ENCODE measurements at regions not wholly inside any gene's neighbourhood (a gene's known extent, or its start where the extent isn't known, plus 50 kb on each side); places are given as distances from the start of the nearest gene placed in this dataset.

- FAIRE-seq: no peak
- TF ChIP-seq POLR2AphosphoS5 (IDR thresholded peaks at IDR 0.05; ENCODE audit: low read depth, low read length) (no peak), POLR2A (IDR thresholded peaks at IDR 0.05; ENCODE audit: low read depth, low read length) (no peak), TAF1 (IDR thresholded peaks at IDR 0.05; ENCODE audit: borderline replicate concordance, low read depth, low read length) (no peak)
- no peak for DNase-seq (ENCODE audit: insufficient read length)
Observed at GRCh38 chr4:29304595-29304994, 1415.6 kb upstream of the PCDH7 start.

DNA sequence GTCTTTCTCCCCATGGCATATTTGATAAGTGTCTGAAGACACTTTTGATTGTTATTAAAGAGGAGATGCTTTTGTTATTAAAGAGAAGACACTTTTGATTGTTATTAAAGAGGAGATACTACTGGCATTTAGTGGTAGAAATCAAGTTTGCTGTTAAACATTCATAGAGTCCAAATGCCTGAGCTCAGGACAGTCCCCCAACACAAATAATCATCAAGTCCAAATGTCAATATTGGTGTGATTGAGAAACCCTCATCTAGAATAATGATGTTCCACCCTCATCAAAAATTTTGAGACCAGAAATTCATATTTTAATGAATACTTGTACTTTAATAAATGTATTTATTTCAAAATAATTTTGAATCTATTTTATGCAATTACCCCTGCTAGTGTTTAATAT, 1412.9 kb upstream of the PCDH7 start:
- no peak for DNase-seq (ENCODE audit: insufficient read length)
- no peak for TF ChIP-seq TAF1 (IDR thresholded peaks at IDR 0.05; ENCODE audit: borderline replicate concordance, low read depth, low read length)
- no peak for TF ChIP-seq POLR2AphosphoS5 (IDR thresholded peaks at IDR 0.05; ENCODE audit: low read depth, low read length)
- TF ChIP-seq POLR2A (IDR thresholded peaks at IDR 0.05; ENCODE audit: low read depth, low read length): no peak
- FAIRE-seq: no peak

GRCh38 chr4:29307755-29308154, 1412.4 kb upstream of the PCDH7 start:
- FAIRE-seq (no peak), DNase-seq (ENCODE audit: insufficient read length) (no peak)
- TF ChIP-seq POLR2A (IDR thresholded peaks at IDR 0.05; ENCODE audit: low read depth, low read length): no peak
- no peak for TF ChIP-seq POLR2AphosphoS5 (IDR thresholded peaks at IDR 0.05; ENCODE audit: low read depth, low read length)
- TF ChIP-seq TAF1 (IDR thresholded peaks at IDR 0.05; ENCODE audit: borderline replicate concordance, low read depth, low read length): no peak

GRCh38 chr4:29309050-29309449, 1411.1 kb upstream of the PCDH7 start:
- FAIRE-seq (no peak), DNase-seq (ENCODE audit: insufficient read length) (no peak)
- TF ChIP-seq TAF1 (IDR thresholded peaks at IDR 0.05; ENCODE audit: borderline replicate concordance, low read depth, low read length): no peak
- TF ChIP-seq POLR2AphosphoS5 (IDR thresholded peaks at IDR 0.05; ENCODE audit: low read depth, low read length): no peak
- no peak for TF ChIP-seq POLR2A (IDR thresholded peaks at IDR 0.05; ENCODE audit: low read depth, low read length)

DNA sequence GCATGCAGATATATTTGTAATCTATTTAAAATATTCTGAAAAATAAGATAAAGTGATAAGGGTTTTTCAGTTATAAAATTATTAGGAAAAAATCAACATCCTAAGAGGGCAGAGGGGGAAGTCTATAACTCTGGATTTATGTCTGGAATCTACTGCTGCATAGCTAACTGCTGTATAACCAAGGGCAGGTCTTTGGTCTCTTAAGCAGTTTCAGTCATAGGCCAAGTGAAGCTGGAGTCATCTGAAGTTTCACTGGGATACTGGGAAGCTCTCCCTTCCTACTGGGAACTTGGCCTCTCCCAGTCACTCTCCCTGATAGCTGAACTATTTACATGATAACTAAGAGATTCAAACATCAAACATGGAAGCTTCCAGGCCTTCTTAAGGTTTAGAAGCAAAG, 1409.9 kb upstream of the PCDH7 start:
- TF ChIP-seq TAF1 (IDR thresholded peaks at IDR 0.05; ENCODE audit: borderline replicate concordance, low read depth, low read length): no peak
- TF ChIP-seq POLR2AphosphoS5 (IDR thresholded peaks at IDR 0.05; ENCODE audit: low read depth, low read length): no peak
- no peak for TF ChIP-seq POLR2A (IDR thresholded peaks at IDR 0.05; ENCODE audit: low read depth, low read length)
- no peak for DNase-seq (ENCODE audit: insufficient read length)
- FAIRE-seq: no peak

DNA sequence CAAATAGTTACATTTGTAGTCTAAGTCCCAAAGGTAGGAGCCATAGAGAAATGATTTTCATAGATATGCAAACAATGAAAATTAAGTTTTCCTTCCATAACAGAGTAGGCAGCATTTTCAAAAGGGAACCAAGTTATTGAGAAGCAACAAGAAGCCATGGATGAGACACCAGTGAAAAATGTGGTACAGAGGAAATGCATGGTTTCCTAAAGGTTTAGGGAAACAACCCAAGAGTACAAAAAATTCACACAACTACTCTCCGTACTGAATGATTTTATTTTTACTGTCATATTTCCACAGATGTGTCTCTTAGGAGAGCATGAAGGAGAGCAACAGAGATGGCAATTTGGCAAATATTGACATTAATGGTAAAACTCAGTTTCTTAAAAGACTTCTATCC, 1408.9 kb upstream of the PCDH7 start:
- DNase-seq (ENCODE audit: insufficient read length) (no peak), FAIRE-seq (no peak)
- TF ChIP-seq POLR2AphosphoS5 (IDR thresholded peaks at IDR 0.05; ENCODE audit: low read depth, low read length): no peak
- no peak for TF ChIP-seq POLR2A (IDR thresholded peaks at IDR 0.05; ENCODE audit: low read depth, low read length)
- TF ChIP-seq TAF1 (IDR thresholded peaks at IDR 0.05; ENCODE audit: borderline replicate concordance, low read depth, low read length): no peak

- FAIRE-seq (no peak), DNase-seq (ENCODE audit: insufficient read length) (no peak)
- TF ChIP-seq TAF1 (IDR thresholded peaks at IDR 0.05; ENCODE audit: borderline replicate concordance, low read depth, low read length): no peak
- no peak for TF ChIP-seq POLR2AphosphoS5 (IDR thresholded peaks at IDR 0.05; ENCODE audit: low read depth, low read length)
- no peak for TF ChIP-seq POLR2A (IDR thresholded peaks at IDR 0.05; ENCODE audit: low read depth, low read length)
Observed at GRCh38 chr4:29319663-29320340, 1400.4 kb upstream of the PCDH7 start.

DNA sequence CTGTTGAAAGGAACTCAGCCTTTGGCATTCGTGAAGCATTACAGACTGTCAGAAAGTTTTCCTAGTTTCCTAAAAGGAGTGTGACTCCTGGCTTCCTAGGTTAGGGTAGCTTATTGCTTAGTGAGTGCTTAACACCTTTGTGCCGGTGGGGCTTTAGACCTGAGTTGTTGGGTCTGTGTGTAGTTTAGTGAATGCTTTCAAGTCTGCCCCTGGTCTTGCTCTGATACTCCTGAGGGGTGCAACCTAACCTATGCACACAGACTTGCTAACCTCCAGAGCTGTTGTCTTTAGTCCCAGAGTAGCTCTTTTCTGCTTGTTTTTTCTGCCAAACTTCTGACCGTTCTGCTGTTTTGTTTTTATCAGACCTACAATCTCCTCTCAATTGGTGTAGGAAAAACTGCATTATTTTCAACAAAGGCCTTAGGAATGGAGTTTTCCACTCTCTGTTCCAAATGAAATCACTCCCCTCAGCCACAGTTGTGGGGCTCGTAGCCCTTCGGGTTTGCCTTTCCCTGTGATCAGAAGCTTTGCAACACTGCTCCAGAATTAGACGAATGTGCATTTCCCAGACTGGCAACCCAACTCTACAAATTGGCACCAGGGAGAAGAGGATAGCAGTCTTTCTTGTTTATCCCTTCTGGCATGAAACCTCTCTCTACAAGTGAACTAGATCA, 1399.1 kb upstream of the PCDH7 start:
- no peak for DNase-seq (ENCODE audit: insufficient read length)
- TF ChIP-seq POLR2AphosphoS5 (IDR thresholded peaks at IDR 0.05; ENCODE audit: low read depth, low read length): no peak
- TF ChIP-seq TAF1 (IDR thresholded peaks at IDR 0.05; ENCODE audit: borderline replicate concordance, low read depth, low read length): no peak
- no peak for TF ChIP-seq POLR2A (IDR thresholded peaks at IDR 0.05; ENCODE audit: low read depth, low read length)
- no peak for FAIRE-seq

DNA sequence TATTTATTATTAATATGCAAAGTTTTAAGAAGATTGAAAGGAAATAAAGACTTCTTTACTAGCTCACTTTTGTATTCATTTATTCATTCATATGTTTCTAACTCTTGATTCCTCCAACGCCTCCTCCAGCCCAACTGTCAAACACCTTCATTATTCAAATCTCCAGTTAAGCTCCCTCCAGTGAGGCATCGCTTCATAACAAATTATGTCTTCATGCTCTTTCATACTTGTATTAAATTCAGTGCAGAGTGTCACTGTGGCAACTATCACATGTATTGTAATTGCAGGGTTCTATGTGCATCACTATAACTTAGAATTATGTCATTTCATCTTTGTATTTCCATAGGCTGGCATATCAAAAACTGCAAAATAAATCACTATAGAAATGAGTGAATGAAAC, 1394.2 kb upstream of the PCDH7 start:
- TF ChIP-seq POLR2AphosphoS5 (IDR thresholded peaks at IDR 0.05; ENCODE audit: low read depth, low read length) (no peak), POLR2A (IDR thresholded peaks at IDR 0.05; ENCODE audit: low read depth, low read length) (no peak), TAF1 (IDR thresholded peaks at IDR 0.05; ENCODE audit: borderline replicate concordance, low read depth, low read length) (no peak)

GRCh38 chr4:29326816-29327215, 1393.4 kb upstream of the PCDH7 start:
- no peak for DNase-seq (ENCODE audit: insufficient read length)
- FAIRE-seq: no peak
- TF ChIP-seq POLR2AphosphoS5 (IDR thresholded peaks at IDR 0.05; ENCODE audit: low read depth, low read length) (no peak), POLR2A (IDR thresholded peaks at IDR 0.05; ENCODE audit: low read depth, low read length) (no peak), TAF1 (IDR thresholded peaks at IDR 0.05; ENCODE audit: borderline replicate concordance, low read depth, low read length) (no peak)

More for the DNA sequence above, 1394.2 kb upstream of the PCDH7 start:
- FAIRE-seq (no peak), DNase-seq (ENCODE audit: insufficient read length) (no peak)

- FAIRE-seq (no peak), DNase-seq (ENCODE audit: insufficient read length) (no peak)
- TF ChIP-seq POLR2AphosphoS5 (IDR thresholded peaks at IDR 0.05; ENCODE audit: low read depth, low read length) (no peak), TAF1 (IDR thresholded peaks at IDR 0.05; ENCODE audit: borderline replicate concordance, low read depth, low read length) (no peak), POLR2A (IDR thresholded peaks at IDR 0.05; ENCODE audit: low read depth, low read length) (no peak)
Observed at GRCh38 chr4:29336861-29337260, 1383.3 kb upstream of the PCDH7 start.

GRCh38 chr4:29372971-29373370, 1347.2 kb upstream of the PCDH7 start:
- FAIRE-seq (no peak), DNase-seq (ENCODE audit: insufficient read length) (no peak)
- TF ChIP-seq TAF1 (IDR thresholded peaks at IDR 0.05; ENCODE audit: borderline replicate concordance, low read depth, low read length): no peak
- TF ChIP-seq POLR2A (IDR thresholded peaks at IDR 0.05; ENCODE audit: low read depth, low read length): no peak
- TF ChIP-seq POLR2AphosphoS5 (IDR thresholded peaks at IDR 0.05; ENCODE audit: low read depth, low read length): no peak
